ENCODE measurements at regions not wholly inside any gene's neighbourhood (a gene's known extent, or its start where the extent isn't known, plus 50 kb on each side); places are given as distances from the start of the nearest gene placed in this dataset.

DNA sequence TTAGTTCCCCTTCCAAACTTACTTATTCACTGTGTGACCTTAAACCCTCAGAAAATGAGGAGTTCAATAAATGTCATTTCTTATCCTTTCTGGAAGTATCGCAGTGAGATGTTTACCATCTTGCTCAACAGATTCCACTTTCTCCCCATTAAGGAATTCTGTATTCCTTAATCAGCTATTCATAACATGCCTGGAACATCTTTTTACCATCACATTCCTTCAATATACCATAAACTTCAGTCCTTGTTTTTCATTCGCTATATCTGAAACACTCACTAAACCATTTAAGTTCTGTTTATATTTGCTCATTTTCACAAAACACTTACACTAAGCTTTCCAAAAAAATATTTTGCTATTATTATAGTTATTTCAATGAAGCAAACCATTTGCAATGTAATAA is 1158.6 kb downstream of the CDH12 start:
- no peak overlapping the region for H3K4me3 Mint-ChIP-seq
- intact Hi-C loops (cut with micrococcal nuclease): no loop called here
- no peaks in the 10 kb centered on the region for H3K27me3 Mint-ChIP-seq
- H3K36me3 Mint-ChIP-seq (ENCODE audit: low read depth): no peaks in the 10 kb centered on the region
- peaks cover 14% of the 10 kb centered on the region for H3K9me3 Mint-ChIP-seq
- H3K27ac Mint-ChIP-seq: no peak overlapping the region
- H3K4me1 Mint-ChIP-seq (ENCODE audit: low read depth): no peaks in the 10 kb centered on the region

DNA sequence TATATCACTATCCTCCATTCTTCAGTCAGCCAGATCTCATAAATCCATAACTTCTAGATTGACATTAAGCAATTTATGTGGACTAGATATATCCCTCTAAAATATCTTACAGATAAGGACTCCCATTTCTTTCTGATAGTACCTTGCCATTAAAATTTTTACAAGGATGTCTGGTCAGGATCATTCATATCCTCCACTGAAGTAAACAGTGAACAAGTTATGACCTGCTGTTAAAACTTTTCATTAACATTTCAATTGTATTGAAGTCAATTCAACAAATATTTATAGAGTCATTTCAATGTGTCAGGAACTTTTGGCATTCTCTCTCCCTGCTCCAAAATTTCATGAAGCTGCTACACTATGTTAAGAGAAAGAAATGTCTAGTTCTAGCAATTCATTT is 1159.6 kb downstream of the CDH12 start:
- H3K4me1 Mint-ChIP-seq (ENCODE audit: low read depth): no peaks in the 10 kb centered on the region
- H3K9me3 Mint-ChIP-seq: peaks cover 8% of the 10 kb centered on the region
- no peaks in the 10 kb centered on the region for H3K27me3 Mint-ChIP-seq
- no peaks in the 10 kb centered on the region for H3K36me3 Mint-ChIP-seq (ENCODE audit: low read depth)
- intact Hi-C loops (cut with micrococcal nuclease): no loop called here
- H3K4me3 Mint-ChIP-seq: no peak overlapping the region
- no peak overlapping the region for H3K27ac Mint-ChIP-seq

DNA sequence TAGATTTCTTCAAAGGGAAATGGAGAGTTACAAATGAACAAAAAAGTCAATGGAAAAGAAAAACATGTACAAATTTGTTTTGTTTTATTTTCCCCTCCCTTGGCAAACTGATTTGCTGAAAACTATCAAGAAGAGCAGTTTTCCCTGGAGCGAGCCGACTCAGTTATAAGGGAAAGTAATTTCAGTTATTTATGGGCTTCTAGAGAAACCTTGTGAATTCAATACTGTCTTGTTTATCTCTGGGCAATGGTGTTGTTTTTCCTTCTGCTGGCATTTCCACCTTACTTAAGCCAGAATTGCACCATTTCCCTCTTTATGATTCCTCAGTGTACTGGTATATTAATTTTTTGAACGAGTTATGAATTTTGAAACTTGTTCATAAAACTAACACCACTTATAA is 1163.6 kb downstream of the CDH12 start:
- H3K9me3 Mint-ChIP-seq: no peaks in the 10 kb centered on the region
- no peaks in the 10 kb centered on the region for H3K27me3 Mint-ChIP-seq
- no peak overlapping the region for H3K4me3 Mint-ChIP-seq
- intact Hi-C loops (cut with micrococcal nuclease): no loop called here
- no peaks in the 10 kb centered on the region for H3K4me1 Mint-ChIP-seq (ENCODE audit: low read depth)
- H3K27ac Mint-ChIP-seq: no peak overlapping the region
- H3K36me3 Mint-ChIP-seq (ENCODE audit: low read depth): no peaks in the 10 kb centered on the region

- no peak overlapping the region for H3K27ac Mint-ChIP-seq
- no peaks in the 10 kb centered on the region for H3K36me3 Mint-ChIP-seq (ENCODE audit: low read depth)
- intact Hi-C loops (cut with micrococcal nuclease): no loop called here
- no peak overlapping the region for H3K4me3 Mint-ChIP-seq
- H3K27me3 Mint-ChIP-seq: no peaks in the 10 kb centered on the region
- no peaks in the 10 kb centered on the region for H3K4me1 Mint-ChIP-seq (ENCODE audit: low read depth)
- no peaks in the 10 kb centered on the region for H3K9me3 Mint-ChIP-seq
Observed at GRCh38 chr5:21688655-21689054, 1164.5 kb downstream of the CDH12 start.

GRCh38 chr5:21687621-21688020 is 1165.5 kb downstream of the CDH12 start:
- Mint-ChIP-seq H3K4me1 (ENCODE audit: low read depth) (no peaks in the 10 kb centered on the region), H3K27me3 (no peaks in the 10 kb centered on the region), H3K36me3 (ENCODE audit: low read depth) (no peaks in the 10 kb centered on the region), H3K27ac (no peak overlapping the region), H3K4me3 (no peak overlapping the region), H3K9me3 (no peaks in the 10 kb centered on the region)
- intact Hi-C loops (cut with micrococcal nuclease): no loop called here

GRCh38 chr5:21686706-21687105 is 1166.4 kb downstream of the CDH12 start:
- no peak overlapping the region for H3K27ac Mint-ChIP-seq
- no peaks in the 10 kb centered on the region for H3K27me3 Mint-ChIP-seq
- H3K36me3 Mint-ChIP-seq (ENCODE audit: low read depth): no peaks in the 10 kb centered on the region
- intact Hi-C loops (cut with micrococcal nuclease): no loop called here
- no peaks in the 10 kb centered on the region for H3K4me1 Mint-ChIP-seq (ENCODE audit: low read depth)
- H3K4me3 Mint-ChIP-seq: no peak overlapping the region
- no peaks in the 10 kb centered on the region for H3K9me3 Mint-ChIP-seq

- Mint-ChIP-seq H3K4me3 (no peak overlapping the region), H3K4me1 (ENCODE audit: low read depth) (no peaks in the 10 kb centered on the region), H3K9me3 (no peaks in the 10 kb centered on the region), H3K27me3 (no peaks in the 10 kb centered on the region), H3K36me3 (ENCODE audit: low read depth) (no peaks in the 10 kb centered on the region), H3K27ac (no peak overlapping the region)
- intact Hi-C loops (cut with micrococcal nuclease): no loop called here
Observed at GRCh38 chr5:21685522-21685921, 1167.6 kb downstream of the CDH12 start.

DNA sequence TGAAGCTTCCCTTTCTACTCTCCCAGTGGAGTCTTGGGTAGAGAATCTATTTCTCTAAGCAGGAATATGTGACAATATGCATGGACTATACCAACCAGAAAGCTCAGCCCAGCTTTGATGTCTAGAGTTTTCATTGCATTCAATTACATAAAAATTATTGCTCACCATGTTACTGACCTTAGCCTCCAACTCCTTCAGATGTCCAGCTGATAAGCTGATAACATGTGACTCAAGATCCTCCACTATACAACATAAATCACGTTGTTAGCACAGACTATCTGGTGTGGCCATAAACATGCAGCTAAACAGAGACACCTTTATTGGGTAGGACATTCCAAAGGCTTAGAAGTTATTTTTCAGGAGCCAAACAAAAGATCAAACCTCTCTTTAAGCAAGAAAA is 1168.2 kb downstream of the CDH12 start:
- Mint-ChIP-seq H3K36me3 (ENCODE audit: low read depth) (no peaks in the 10 kb centered on the region), H3K4me1 (ENCODE audit: low read depth) (no peaks in the 10 kb centered on the region), H3K9me3 (no peaks in the 10 kb centered on the region), H3K27me3 (no peaks in the 10 kb centered on the region), H3K27ac (no peak overlapping the region), H3K4me3 (no peak overlapping the region)
- intact Hi-C loops (cut with micrococcal nuclease): no loop called here

- Mint-ChIP-seq H3K9me3 (no peaks in the 10 kb centered on the region), H3K4me3 (no peak overlapping the region), H3K4me1 (ENCODE audit: low read depth) (no peaks in the 10 kb centered on the region), H3K27me3 (no peaks in the 10 kb centered on the region), H3K27ac (no peak overlapping the region), H3K36me3 (ENCODE audit: low read depth) (no peaks in the 10 kb centered on the region)
- intact Hi-C loops (cut with micrococcal nuclease): no loop called here
Observed at GRCh38 chr5:21681911-21682310, 1171.2 kb downstream of the CDH12 start.

DNA sequence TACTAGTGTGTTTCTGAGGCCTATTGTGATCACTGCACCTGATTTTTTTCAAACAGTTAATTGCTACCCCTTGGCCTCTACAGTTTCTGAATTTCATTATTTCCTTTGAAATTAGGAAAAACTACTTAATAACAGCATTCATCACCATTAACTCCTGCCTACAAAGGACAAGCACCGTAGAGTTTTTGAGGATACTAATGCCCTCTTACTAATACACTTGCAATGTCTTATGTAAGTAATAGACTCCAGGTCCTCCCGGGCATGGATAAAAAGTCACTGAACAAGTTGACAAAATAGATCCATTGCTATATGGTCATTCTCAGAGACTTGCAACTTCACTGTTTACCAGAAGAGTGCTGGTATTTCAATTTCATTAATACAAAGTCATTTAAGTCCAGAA is 1172.5 kb downstream of the CDH12 start:
- no peaks in the 10 kb centered on the region for H3K4me1 Mint-ChIP-seq (ENCODE audit: low read depth)
- no peak overlapping the region for H3K4me3 Mint-ChIP-seq
- intact Hi-C loops (cut with micrococcal nuclease): no loop called here
- H3K9me3 Mint-ChIP-seq: no peaks in the 10 kb centered on the region
- H3K27ac Mint-ChIP-seq: no peak overlapping the region
- no peaks in the 10 kb centered on the region for H3K27me3 Mint-ChIP-seq
- no peaks in the 10 kb centered on the region for H3K36me3 Mint-ChIP-seq (ENCODE audit: low read depth)

- H3K27me3 Mint-ChIP-seq: no peaks in the 10 kb centered on the region
- intact Hi-C loops (cut with micrococcal nuclease): no loop called here
- H3K27ac Mint-ChIP-seq: no peak overlapping the region
- H3K4me3 Mint-ChIP-seq: no peak overlapping the region
- no peaks in the 10 kb centered on the region for H3K9me3 Mint-ChIP-seq
- no peaks in the 10 kb centered on the region for H3K36me3 Mint-ChIP-seq (ENCODE audit: low read depth)
- H3K4me1 Mint-ChIP-seq (ENCODE audit: low read depth): no peaks in the 10 kb centered on the region
Observed at GRCh38 chr5:21680196-21680595, 1172.9 kb downstream of the CDH12 start.

- Mint-ChIP-seq H3K4me3 (no peak overlapping the region), H3K9me3 (no peaks in the 10 kb centered on the region), H3K36me3 (ENCODE audit: low read depth) (no peaks in the 10 kb centered on the region), H3K27me3 (no peaks in the 10 kb centered on the region), H3K27ac (no peak overlapping the region), H3K4me1 (ENCODE audit: low read depth) (no peaks in the 10 kb centered on the region)
- intact Hi-C loops (cut with micrococcal nuclease): no loop called here
Observed at GRCh38 chr5:21678526-21678925, 1174.6 kb downstream of the CDH12 start.

- H3K27ac Mint-ChIP-seq: no peak overlapping the region
Observed at GRCh38 chr5:21672911-21673310, 1180.2 kb downstream of the CDH12 start.

GRCh38 chr5:21672360-21672759 is 1180.8 kb downstream of the CDH12 start:
- Mint-ChIP-seq H3K9me3 (no peaks in the 10 kb centered on the region), H3K27me3 (no peaks in the 10 kb centered on the region), H3K4me1 (ENCODE audit: low read depth) (no peaks in the 10 kb centered on the region), H3K27ac (no peak overlapping the region), H3K4me3 (no peak overlapping the region), H3K36me3 (ENCODE audit: low read depth) (no peaks in the 10 kb centered on the region)
- intact Hi-C loops (cut with micrococcal nuclease): no loop called here

More at GRCh38 chr5:21672911-21673310, 1180.2 kb downstream of the CDH12 start:
- H3K4me3 Mint-ChIP-seq: no peak overlapping the region
- no peaks in the 10 kb centered on the region for H3K4me1 Mint-ChIP-seq (ENCODE audit: low read depth)
- H3K27me3 Mint-ChIP-seq: no peaks in the 10 kb centered on the region
- intact Hi-C loops (cut with micrococcal nuclease): no loop called here
- no peaks in the 10 kb centered on the region for H3K36me3 Mint-ChIP-seq (ENCODE audit: low read depth)
- no peaks in the 10 kb centered on the region for H3K9me3 Mint-ChIP-seq

GRCh38 chr5:21665524-21665923 is 1187.6 kb downstream of the CDH12 start:
- H3K27me3 Mint-ChIP-seq: no peaks in the 10 kb centered on the region
- no peak overlapping the region for H3K4me3 Mint-ChIP-seq
- H3K4me1 Mint-ChIP-seq (ENCODE audit: low read depth): no peaks in the 10 kb centered on the region
- intact Hi-C loops (cut with micrococcal nuclease): no loop called here
- H3K36me3 Mint-ChIP-seq (ENCODE audit: low read depth): no peaks in the 10 kb centered on the region
- no peak overlapping the region for H3K27ac Mint-ChIP-seq
- H3K9me3 Mint-ChIP-seq: peaks cover 31% of the 10 kb centered on the region

DNA sequence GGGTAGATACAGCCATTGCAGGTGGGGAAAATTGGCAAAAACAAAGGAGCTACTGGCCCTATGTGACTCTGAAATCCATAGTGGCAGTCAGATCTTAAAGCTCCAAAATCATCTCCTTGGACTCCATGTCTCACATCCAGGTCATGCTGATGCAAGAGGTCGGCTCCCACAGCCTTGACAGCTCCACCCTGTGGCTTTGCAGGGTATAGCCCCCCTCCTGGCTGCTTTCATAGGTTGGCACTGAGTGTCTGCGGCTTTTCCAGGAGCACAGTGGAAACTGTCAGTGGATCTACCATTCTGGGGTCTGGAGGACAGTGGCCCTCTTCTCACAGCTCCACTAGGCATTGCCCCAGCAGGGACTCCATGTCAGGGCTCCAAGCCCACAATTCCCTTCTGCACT is 1190.1 kb downstream of the CDH12 start:
- intact Hi-C loops (cut with micrococcal nuclease): no loop called here
- no peak overlapping the region for H3K4me3 Mint-ChIP-seq
- H3K27ac Mint-ChIP-seq: no peak overlapping the region
- no peaks in the 10 kb centered on the region for H3K27me3 Mint-ChIP-seq
- H3K4me1 Mint-ChIP-seq (ENCODE audit: low read depth): no peaks in the 10 kb centered on the region
- H3K9me3 Mint-ChIP-seq: peaks cover 31% of the 10 kb centered on the region
- no peaks in the 10 kb centered on the region for H3K36me3 Mint-ChIP-seq (ENCODE audit: low read depth)

Measured in dendritic cell treated with granulocyte-macrophage colony-stimulating factor and Interleukin-4, amounts not matched to agents 40 ng/mL and 50 ng/mL, for 4 days (primary cell).